CD4-positive, alpha-beta T cell (primary cell): ENCODE measurements at regions not wholly inside any gene's neighbourhood (a gene's known extent, or its start where the extent isn't known, plus 50 kb on each side); places are given as distances from the start of the nearest gene placed in this dataset.

Source experiments
- ATAC-seq: fragments of 200-7000 bp; cut with Tn5 transposase; one replicate; pipeline ENCODE4 v1.10.0; 2022; ENCODE audit warnings: mild to moderate bottlenecking; ENCODE audit not compliant: poor library complexity
- CTCF ChIA-PET: fragments of 350-600 bp; sonication (Branson Sonifier 250); formaldehyde crosslinking; loops from one replicate; lab custom pipeline; 2021; ENCODE audit warnings: antibody characterized with exemption, inconsistent platforms; lab: Charles Lee
- POLR2A ChIA-PET: fragments of 350-600 bp; sonication (Branson Sonifier 250); formaldehyde crosslinking; loops from one replicate; lab custom pipeline; 2021; ENCODE audit warnings: antibody characterized with exemption, inconsistent platforms; lab: Charles Lee
- DNase-seq, 14 experiments: peaks; one replicate each; pipeline ENCODE4 v3.0.0-alpha.2; 2013 to 2020; ENCODE audit warnings: mixed read lengths in 2 of 14
- H3K27ac ChIP-seq, 2 donors: one replicate each; pipeline versions ENCODE4 v1.5.1 to v1.7.0; 2013; ENCODE audit warnings: low read length in 2 of 2, low read depth in 1 of 2, mild to moderate bottlenecking in 1 of 2
- H3K27me3 ChIP-seq, 2 experiments: 1 replicate in 1 of 2; 2 replicates in 1 of 2; pipeline versions ENCODE4 v1.6.1 to v1.7.0; 2013; ENCODE audit warnings: low read length in 2 of 2, control low read depth in 1 of 2, mild to moderate bottlenecking in 1 of 2, moderate library complexity in 1 of 2; ENCODE audit not compliant: insufficient read depth in 2 of 2, control insufficient read depth in 1 of 2
- H3K36me3 ChIP-seq: one replicate; pipeline ENCODE4 v1.6.1; 2013; ENCODE audit warnings: low read length, control low read depth; ENCODE audit not compliant: insufficient read depth
- H3K4me1 ChIP-seq: one replicate; pipeline ENCODE4 v1.6.1; 2013; ENCODE audit warnings: low read length, control low read depth; ENCODE audit not compliant: insufficient read depth
- H3K4me3 ChIP-seq: one replicate; pipeline ENCODE4 v1.5.1; 2013; ENCODE audit warnings: mild to moderate bottlenecking, low read length, moderate library complexity
- H3K9me3 ChIP-seq, 2 experiments: 1 replicate in 1 of 2; 2 replicates in 1 of 2; pipeline versions ENCODE4 v1.6.1 to v1.7.0; 2013; ENCODE audit warnings: low read length in 2 of 2, mild to moderate bottlenecking in 2 of 2, control low read depth in 1 of 2, moderate library complexity in 1 of 2; ENCODE audit not compliant: control insufficient read depth in 1 of 2, insufficient read depth in 1 of 2
- H3K27ac Mint-ChIP-seq: one replicate; pipeline ENCODE4 v1.8.0; 2020; ENCODE audit warnings: mixed read lengths
- H3K27me3 Mint-ChIP-seq: one replicate; pipeline ENCODE4 v1.8.0; 2021; ENCODE audit warnings: mixed read lengths
- H3K36me3 Mint-ChIP-seq: one replicate; pipeline ENCODE4 v1.8.0; 2021; ENCODE audit warnings: low read depth, mixed read lengths
- H3K4me1 Mint-ChIP-seq: one replicate; pipeline ENCODE4 v1.8.0; 2021; ENCODE audit warnings: low read depth, mixed read lengths
- H3K4me3 Mint-ChIP-seq: one replicate; pipeline ENCODE4 v1.8.0; 2020; ENCODE audit warnings: mild to moderate bottlenecking, mixed read lengths
- H3K9me3 Mint-ChIP-seq: one replicate; pipeline ENCODE4 v1.8.0; 2020; ENCODE audit warnings: mixed read lengths
- intact Hi-C, 2 experiments: fragments of 100-400 bp; cut with DNase I in 1 of 2; cut with micrococcal nuclease in 1 of 2; formaldehyde crosslinking; loops; one replicate each; pipeline versions ENCODE4 v1.15.1 to v1.9.0; 2023 to 2025; cut with DNase I, micrococcal nuclease
- TF ChIP-seq, protein P1 (sequence below): fragments of 200-600 bp; IDR thresholded peaks from one replicate; pipeline ENCODE4 v1.8.0; 2022; ENCODE audit warnings: antibody characterized with exemption, mild to moderate bottlenecking

DNA sequence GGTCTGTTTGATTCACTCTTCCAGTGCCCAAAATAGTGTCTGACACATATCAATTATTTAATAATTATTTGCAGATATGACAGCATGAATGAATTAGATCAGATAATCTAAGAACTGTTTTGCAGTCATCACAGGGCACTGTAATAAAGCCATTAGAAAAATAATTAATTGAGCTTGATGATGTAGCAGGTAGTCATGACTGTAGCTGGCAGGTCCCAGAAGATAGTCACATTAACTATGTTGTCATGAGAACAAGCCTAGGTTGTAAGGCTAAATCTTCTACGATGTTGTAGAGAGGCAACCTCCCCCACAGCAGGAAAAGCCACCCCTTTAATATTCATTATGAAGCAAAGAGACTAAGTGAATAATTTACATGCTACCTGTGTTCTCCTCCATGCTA lies 243.9 kb upstream of the SPTLC3 start:
- Histone ChIP-seq H3K27ac (no peak overlapping the region), H3K36me3 (no peaks in the 10 kb centered on the region), H3K9me3 (peaks cover 0 to 15% of the 10 kb centered on the region in 2 experiments), H3K27me3 (no peaks in the 10 kb centered on the region), H3K4me3 (no peak overlapping the region), H3K4me1 (no peaks in the 10 kb centered on the region)
- TF ChIP-seq, protein P1, sequence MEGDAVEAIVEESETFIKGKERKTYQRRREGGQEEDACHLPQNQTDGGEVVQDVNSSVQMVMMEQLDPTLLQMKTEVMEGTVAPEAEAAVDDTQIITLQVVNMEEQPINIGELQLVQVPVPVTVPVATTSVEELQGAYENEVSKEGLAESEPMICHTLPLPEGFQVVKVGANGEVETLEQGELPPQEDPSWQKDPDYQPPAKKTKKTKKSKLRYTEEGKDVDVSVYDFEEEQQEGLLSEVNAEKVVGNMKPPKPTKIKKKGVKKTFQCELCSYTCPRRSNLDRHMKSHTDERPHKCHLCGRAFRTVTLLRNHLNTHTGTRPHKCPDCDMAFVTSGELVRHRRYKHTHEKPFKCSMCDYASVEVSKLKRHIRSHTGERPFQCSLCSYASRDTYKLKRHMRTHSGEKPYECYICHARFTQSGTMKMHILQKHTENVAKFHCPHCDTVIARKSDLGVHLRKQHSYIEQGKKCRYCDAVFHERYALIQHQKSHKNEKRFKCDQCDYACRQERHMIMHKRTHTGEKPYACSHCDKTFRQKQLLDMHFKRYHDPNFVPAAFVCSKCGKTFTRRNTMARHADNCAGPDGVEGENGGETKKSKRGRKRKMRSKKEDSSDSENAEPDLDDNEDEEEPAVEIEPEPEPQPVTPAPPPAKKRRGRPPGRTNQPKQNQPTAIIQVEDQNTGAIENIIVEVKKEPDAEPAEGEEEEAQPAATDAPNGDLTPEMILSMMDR = no peak
- Mint-ChIP-seq H3K27ac (no peak overlapping the region), H3K36me3 (no peaks in the 10 kb centered on the region), H3K9me3 (no peaks in the 10 kb centered on the region), H3K27me3 (no peaks in the 10 kb centered on the region), H3K4me1 (no peaks in the 10 kb centered on the region), H3K4me3 (no peak overlapping the region)
- POLR2A ChIA-PET = no interaction called here
- CTCF ChIA-PET = no interaction called here
- intact Hi-C loops = no loop called here
- DNase-seq (no peak), ATAC-seq (no peak)

DNA sequence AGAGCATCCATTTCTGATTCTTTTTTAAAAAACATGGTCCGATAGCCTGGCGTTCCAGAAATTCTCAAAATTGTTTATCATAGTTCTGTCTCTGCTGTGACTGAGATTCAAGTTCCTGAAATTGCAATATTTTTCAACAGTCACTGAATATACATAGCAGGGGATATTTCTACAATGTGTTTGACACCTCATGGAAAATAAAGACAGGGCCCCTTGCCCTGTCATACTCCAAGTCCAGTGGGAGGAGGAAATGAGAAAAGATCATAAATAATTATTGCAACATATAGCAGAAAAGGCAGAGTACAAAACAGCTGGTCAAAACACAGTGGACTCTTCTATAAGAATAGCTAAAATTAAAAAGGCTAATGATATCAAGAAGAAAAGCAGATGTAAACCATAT lies 234.8 kb upstream of the SPTLC3 start:
- POLR2A ChIA-PET = no interaction called here
- no peaks in the 10 kb centered on the region for H3K36me3 ChIP-seq
- DNase-seq (no peak), ATAC-seq (no peak)
- H3K9me3 ChIP-seq = no peaks in the 10 kb centered on the region
- Mint-ChIP-seq H3K4me1 (no peaks in the 10 kb centered on the region), H3K27me3 (no peaks in the 10 kb centered on the region), H3K4me3 (no peak overlapping the region), H3K36me3 (no peaks in the 10 kb centered on the region), H3K9me3 (peaks cover 14% of the 10 kb centered on the region), H3K27ac (no peak overlapping the region)
- CTCF ChIA-PET = no interaction called here
- no peak overlapping the region for H3K4me3 ChIP-seq
- no peak overlapping the region for H3K27ac ChIP-seq
- H3K4me1 ChIP-seq = no peaks in the 10 kb centered on the region
- TF ChIP-seq, protein P1 = no peak
- intact Hi-C loops = no loop called here
- H3K27me3 ChIP-seq = no peaks in the 10 kb centered on the region

DNA sequence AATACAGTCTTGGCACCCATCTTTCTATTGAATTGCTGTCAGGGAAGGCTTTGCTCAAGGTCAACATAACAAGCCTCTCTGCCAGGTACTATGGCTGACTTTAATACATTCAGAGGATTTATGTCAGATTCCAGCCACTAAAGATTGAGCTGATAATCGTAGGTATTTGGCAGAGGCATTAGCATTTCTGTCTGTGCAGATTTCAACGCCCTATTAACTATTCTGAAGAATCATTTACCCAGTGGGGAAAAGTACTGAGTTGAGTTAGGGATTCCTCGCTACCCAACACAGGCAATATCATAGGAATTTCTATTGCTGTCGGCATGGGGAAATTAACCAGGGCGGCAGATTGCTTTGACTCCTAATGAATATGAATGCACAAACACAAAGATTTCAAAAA lies 233.7 kb upstream of the SPTLC3 start:
- ATAC-seq (no peak), DNase-seq (no peak)
- Histone ChIP-seq H3K27me3 (no peaks in the 10 kb centered on the region), H3K27ac (no peak overlapping the region), H3K4me1 (no peaks in the 10 kb centered on the region), H3K4me3 (no peak overlapping the region), H3K9me3 (no peaks in the 10 kb centered on the region), H3K36me3 (no peaks in the 10 kb centered on the region)
- Mint-ChIP-seq H3K4me1 (no peaks in the 10 kb centered on the region), H3K4me3 (no peak overlapping the region), H3K36me3 (no peaks in the 10 kb centered on the region), H3K9me3 (peaks cover 14% of the 10 kb centered on the region), H3K27me3 (no peaks in the 10 kb centered on the region), H3K27ac (no peak overlapping the region)
- TF ChIP-seq, protein P1 = no peak
- ChIA-PET POLR2A (no interaction called here), CTCF (no interaction called here)
- intact Hi-C loops = no loop called here
